ENCODE measurements at regions not wholly inside any gene's neighbourhood (a gene's known extent, or its start where the extent isn't known, plus 50 kb on each side); places are given as distances from the start of the nearest gene placed in this dataset.

GRCh38 chr6:10315034-10315433 lies 99.8 kb downstream of the TFAP2A start:
- no peak overlapping the region for H3K4ac ChIP-seq (ENCODE audit: low read depth, low read length)
- H3T11ph ChIP-seq (ENCODE audit: low read length): no peak overlapping the region
- H3K18ac ChIP-seq (ENCODE audit: insufficient read length, low read depth, low read length): no peak overlapping the region
- H3K4me2 ChIP-seq (ENCODE audit: insufficient read depth, insufficient read length, low read length): peak overlapping the region; percentile 28
- peak; percentile 87 for DNase-seq
- H3K27me3 Mint-ChIP-seq (ENCODE audit: low read depth): peaks cover 5% of the 10 kb centered on the region
- H4K8ac ChIP-seq (replicated peaks; ENCODE audit: insufficient read length, low read depth, low read length): no peak overlapping the region
- WGBS (ENCODE audit: extremely low coverage, insufficient read length, low lambda C conversion rate): no CpG with 5 or more reads among the region's 8 CpGs
- H3K23ac ChIP-seq (ENCODE audit: insufficient read length, low read depth, low read length): no peak overlapping the region
- no peaks in the 10 kb centered on the region; the same call in none of the 2 replicates for H3K4me1 ChIP-seq (ENCODE audit: insufficient read depth, low read length)
- no peak overlapping the region; a peak in 2 of 5 replicates for H3K4me3 Mint-ChIP-seq
- H3K79me2 ChIP-seq (ENCODE audit: insufficient read depth, low read length): no peaks in the 10 kb centered on the region
- no peak overlapping the region for H2BK5ac ChIP-seq (ENCODE audit: insufficient read length, low read length)
- no peaks in the 10 kb centered on the region for H4K20me1 ChIP-seq (ENCODE audit: control insufficient read depth, insufficient read depth, insufficient read length)
- H3K27ac Mint-ChIP-seq: peak overlapping the region in 2 of 3 experiments; percentile 74 to 90; a peak in 3 of 7 replicates
- no peak overlapping the region for H4K91ac ChIP-seq (ENCODE audit: insufficient read length, low read depth, low read length)
- no peak overlapping the region for H2AFZ ChIP-seq (ENCODE audit: low read length)
- peaks cover 4 to 10% of the 10 kb centered on the region in 2 experiments; a peak in 4 of 5 replicates for H3K9me3 Mint-ChIP-seq
- no peak overlapping the region for H2BK120ac ChIP-seq (ENCODE audit: low read depth, low read length, poor library complexity, severe bottlenecking)
- H2BK20ac ChIP-seq (ENCODE audit: low read depth, low read length, poor library complexity, severe bottlenecking): no peak overlapping the region
- no peak overlapping the region for H2BK15ac ChIP-seq (ENCODE audit: low read depth, low read length)
- H3K27ac ChIP-seq (ENCODE audit: insufficient read length, low read depth, low read length): no peak overlapping the region
- no peaks in the 10 kb centered on the region for H3K23me2 ChIP-seq (ENCODE audit: insufficient read length, low read depth, low read length, poor library complexity, severe bottlenecking)
- TF ChIP-seq CTCF (conservative IDR thresholded peaks at IDR 0.05): no peak
- no peak overlapping the region for H2BK12ac ChIP-seq (ENCODE audit: insufficient read length, low read depth, low read length)
- peaks cover 0 to 11% (median 0%) of the 10 kb centered on the region in 3 experiments; a peak in 3 of 7 replicates for H3K36me3 Mint-ChIP-seq (ENCODE audit: insufficient read depth in 1 of 3, low read depth in 3 of 3)
- no peaks in the 10 kb centered on the region for H3K79me1 ChIP-seq (ENCODE audit: insufficient read depth, low read depth, low read length, poor library complexity, severe bottlenecking)
- no peaks in the 10 kb centered on the region for H3K27me3 ChIP-seq (ENCODE audit: insufficient read depth, low read length)
- H3K14ac ChIP-seq (ENCODE audit: insufficient read depth, low read length): no peak overlapping the region
- H3K9me3 ChIP-seq (ENCODE audit: control insufficient read depth, low read depth, low read length): no peaks in the 10 kb centered on the region
- peaks cover 66 to 73% of the 10 kb centered on the region in 2 experiments for H3K4me1 Mint-ChIP-seq
- no peak overlapping the region for H3K56ac ChIP-seq (ENCODE audit: insufficient read length, low read depth, low read length)
- H3K9ac ChIP-seq (ENCODE audit: extremely low read depth, insufficient read length, low read length): no peak overlapping the region
- no peak overlapping the region for H2AK5ac ChIP-seq (ENCODE audit: insufficient read length, low read length)
- H4K5ac ChIP-seq (ENCODE audit: insufficient read length, low read depth, low read length): no peak overlapping the region

Data from H9 (cell line).